Stromal cell of bone marrow (primary cell): ENCODE measurements at regions not wholly inside any gene's neighbourhood (a gene's known extent, or its start where the extent isn't known, plus 50 kb on each side); places are given as distances from the start of the nearest gene placed in this dataset.
"Not testable (repeated sequence)": the region's sequence is repeated elsewhere in the genome, so short reads cannot be mapped to it uniquely, and the experiment has no call there.

Source experiments
- DNase-seq: peaks from one replicate; pipeline ENCODE4 v3.0.0-alpha.2; 2012; ENCODE audit warnings: low read depth

- DNase-seq = no peak
Measured at GRCh38 chr5:1748271-1748670, 51.4 kb downstream of the MRPL36 start.

- DNase-seq = no peak
Measured at GRCh38 chr5:1747803-1748085, 51.9 kb downstream of the MRPL36 start.

- DNase-seq = no peak
Measured at GRCh38 chr5:1747079-1747802, 52.4 kb downstream of the MRPL36 start.

- DNase-seq = no peak
Measured at GRCh38 chr5:1746371-1747078, 53.1 kb downstream of the MRPL36 start.

- DNase-seq = no peak
Measured at GRCh38 chr5:1745796-1746370, 53.8 kb downstream of the MRPL36 start.

- no peak for DNase-seq
Measured at GRCh38 chr5:1745123-1745795, 54.4 kb downstream of the MRPL36 start.

- DNase-seq = no peak
Measured at GRCh38 chr5:1744393-1745122, 55.1 kb downstream of the MRPL36 start.

GRCh38 chr5:1743769-1744085, 55.9 kb downstream of the MRPL36 start:
- DNase-seq = no peak

GRCh38 chr5:1743061-1743768, 56.4 kb downstream of the MRPL36 start:
- DNase-seq = no peak

GRCh38 chr5:1737790-1738405, 61.7 kb downstream of the MRPL36 start:
- peak; percentile 4 for DNase-seq

- no peak for DNase-seq
Measured at GRCh38 chr5:1736889-1737711, 62.5 kb downstream of the MRPL36 start.

GRCh38 chr5:1736065-1736464, 63.6 kb downstream of the MRPL36 start:
- no peak for DNase-seq

GRCh38 chr5:1735320-1735970, 64.2 kb downstream of the MRPL36 start:
- no peak for DNase-seq

- DNase-seq = no peak
Measured at GRCh38 chr5:1734908-1735289, 64.7 kb downstream of the MRPL36 start.

GRCh38 chr5:1734271-1734907, 65.2 kb downstream of the MRPL36 start:
- DNase-seq = no peak

- DNase-seq = no peak
Measured at GRCh38 chr5:1733369-1733768, 66.3 kb downstream of the MRPL36 start.

- DNase-seq = no peak
Measured at GRCh38 chr5:1732945-1733344, 66.7 kb downstream of the MRPL36 start.

GRCh38 chr5:1732238-1732941, 67.2 kb downstream of the MRPL36 start:
- DNase-seq = no peak

- not testable (repeated sequence) for DNase-seq
Measured at GRCh38 chr5:1731855-1732237, 67.8 kb downstream of the MRPL36 start.
